ENCODE measurements at regions not wholly inside any gene's neighbourhood (a gene's known extent, or its start where the extent isn't known, plus 50 kb on each side); places are given as distances from the start of the nearest gene placed in this dataset.

- H4K20me1 ChIP-seq (ENCODE audit: insufficient read depth, low read length), result no peaks in the 10 kb centered on the region
- H3K4me3 ChIP-seq (ENCODE audit: low read depth, low read length, poor library complexity, severe bottlenecking), result no peak overlapping the region
- H2AFZ ChIP-seq (ENCODE audit: low read length), result no peak overlapping the region
- no peaks in the 10 kb centered on the region for H3K79me2 ChIP-seq (ENCODE audit: insufficient read depth, low read depth, low read length)
- H3K4me2 ChIP-seq (ENCODE audit: low read length), result no peak overlapping the region
- no peaks in the 10 kb centered on the region for H3K9me2 ChIP-seq (ENCODE audit: insufficient read depth, low read length)
- H3K27ac ChIP-seq (ENCODE audit: low read depth, low read length, poor library complexity, severe bottlenecking), result no peak overlapping the region
- POLR2A ChIA-PET, result no interaction called here
- no peak for DNase-seq (ENCODE audit: low spot score)
- TF ChIP-seq CTCF (conservative IDR thresholded peaks at IDR 0.05; ENCODE audit: low read length), result no peak
- no peak for TF ChIP-seq EZH2phosphoT487 (IDR thresholded peaks at IDR 0.05; ENCODE audit: borderline replicate concordance, low read depth, low read length)
- H3K4me1 ChIP-seq (ENCODE audit: insufficient read depth, low read length, poor library complexity, severe bottlenecking), result no peaks in the 10 kb centered on the region
- CTCF ChIA-PET (ENCODE audit: unreplicated experiment), result no interaction called here
- H3K9me3 ChIP-seq (ENCODE audit: low read length), result no peaks in the 10 kb centered on the region
- no peaks in the 10 kb centered on the region for H3K36me3 ChIP-seq (ENCODE audit: insufficient read depth, low read length)
- BruUV-seq (replicated peaks), result no TSS peak
- intact Hi-C loops (cut with micrococcal nuclease; ENCODE audit: unreplicated experiment), result no loop called here
Measured at GRCh38 chr11:50174975-50175374, 142.3 kb downstream of the OR4C45 start.

GRCh38 chr11:50178737-50179136, 146.1 kb downstream of the OR4C45 start:
- Histone ChIP-seq H3K36me3 (ENCODE audit: insufficient read depth, low read length) (no peaks in the 10 kb centered on the region), H2AFZ (ENCODE audit: low read length) (no peak overlapping the region), H3K27ac (ENCODE audit: low read depth, low read length, poor library complexity, severe bottlenecking) (no peak overlapping the region), H3K9me2 (ENCODE audit: insufficient read depth, low read length) (no peaks in the 10 kb centered on the region), H3K79me2 (ENCODE audit: insufficient read depth, low read depth, low read length) (no peaks in the 10 kb centered on the region), H3K4me1 (ENCODE audit: insufficient read depth, low read length, poor library complexity, severe bottlenecking) (no peaks in the 10 kb centered on the region), H3K9me3 (ENCODE audit: low read length) (no peaks in the 10 kb centered on the region), H3K4me2 (ENCODE audit: low read length) (no peak overlapping the region), H4K20me1 (ENCODE audit: insufficient read depth, low read length) (no peaks in the 10 kb centered on the region), H3K4me3 (ENCODE audit: low read depth, low read length, poor library complexity, severe bottlenecking) (no peak overlapping the region)
- ChIA-PET CTCF (ENCODE audit: unreplicated experiment) (no interaction called here), POLR2A (no interaction called here)
- TF ChIP-seq CTCF (conservative IDR thresholded peaks at IDR 0.05; ENCODE audit: low read length) (no peak), EZH2phosphoT487 (IDR thresholded peaks at IDR 0.05; ENCODE audit: borderline replicate concordance, low read depth, low read length) (no peak)
- intact Hi-C loops (cut with micrococcal nuclease; ENCODE audit: unreplicated experiment), result no loop called here
- BruUV-seq (replicated peaks), result no TSS peak
- no peak for DNase-seq (ENCODE audit: low spot score)

- ChIA-PET CTCF (ENCODE audit: unreplicated experiment) (no interaction called here), POLR2A (interaction anchor here (0.7 kb wide), 1 partner anchor 123 kb away, joined by 3 read pairs; no protein-coding TSS in a partner anchor)
- Histone ChIP-seq H3K36me3 (ENCODE audit: insufficient read depth, low read length) (no peaks in the 10 kb centered on the region), H4K20me1 (ENCODE audit: insufficient read depth, low read length) (no peaks in the 10 kb centered on the region), H3K79me2 (ENCODE audit: insufficient read depth, low read depth, low read length) (no peaks in the 10 kb centered on the region), H3K9me2 (ENCODE audit: insufficient read depth, low read length) (no peaks in the 10 kb centered on the region), H2AFZ (ENCODE audit: low read length) (no peak overlapping the region), H3K4me2 (ENCODE audit: low read length) (no peak overlapping the region), H3K9me3 (ENCODE audit: low read length) (no peaks in the 10 kb centered on the region), H3K4me3 (ENCODE audit: low read depth, low read length, poor library complexity, severe bottlenecking) (no peak overlapping the region), H3K27ac (ENCODE audit: low read depth, low read length, poor library complexity, severe bottlenecking) (no peak overlapping the region), H3K4me1 (ENCODE audit: insufficient read depth, low read length, poor library complexity, severe bottlenecking) (no peaks in the 10 kb centered on the region)
- no peak for DNase-seq (ENCODE audit: low spot score)
- intact Hi-C loops (cut with micrococcal nuclease; ENCODE audit: unreplicated experiment), result no loop called here
- TF ChIP-seq EZH2phosphoT487 (IDR thresholded peaks at IDR 0.05; ENCODE audit: borderline replicate concordance, low read depth, low read length) (no peak), CTCF (conservative IDR thresholded peaks at IDR 0.05; ENCODE audit: low read length) (no peak)
- BruUV-seq (replicated peaks), result no TSS peak
Measured at GRCh38 chr11:50181334-50181733, 148.7 kb downstream of the OR4C45 start.

Data from OCI-LY7 (cell line).